CD4-positive, alpha-beta T cell (primary cell): ENCODE measurements at regions not wholly inside any gene's neighbourhood (a gene's known extent, or its start where the extent isn't known, plus 50 kb on each side); places are given as distances from the start of the nearest gene placed in this dataset.

Experiments
- ATAC-seq: fragments of 200-7000 bp; cut with Tn5 transposase; one replicate; pipeline ENCODE4 v1.10.0; 2022; ENCODE audit warnings: mild to moderate bottlenecking; ENCODE audit not compliant: poor library complexity
- CTCF ChIA-PET: fragments of 350-600 bp; sonication (Branson Sonifier 250); formaldehyde crosslinking; loops from one replicate; lab custom pipeline; 2021; ENCODE audit warnings: antibody characterized with exemption, inconsistent platforms; lab: Charles Lee
- POLR2A ChIA-PET: fragments of 350-600 bp; sonication (Branson Sonifier 250); formaldehyde crosslinking; loops from one replicate; lab custom pipeline; 2021; ENCODE audit warnings: antibody characterized with exemption, inconsistent platforms; lab: Charles Lee
- DNase-seq, 14 experiments: peaks; one replicate each; pipeline ENCODE4 v3.0.0-alpha.2; 2013 to 2020; ENCODE audit warnings: mixed read lengths in 2 of 14
- H3K27ac ChIP-seq, 2 donors: one replicate each; pipeline versions ENCODE4 v1.5.1 to v1.7.0; 2013; ENCODE audit warnings: low read length in 2 of 2, low read depth in 1 of 2, mild to moderate bottlenecking in 1 of 2
- H3K27me3 ChIP-seq, 2 experiments: 1 replicate in 1 of 2; 2 replicates in 1 of 2; pipeline versions ENCODE4 v1.6.1 to v1.7.0; 2013; ENCODE audit warnings: low read length in 2 of 2, control low read depth in 1 of 2, mild to moderate bottlenecking in 1 of 2, moderate library complexity in 1 of 2; ENCODE audit not compliant: insufficient read depth in 2 of 2, control insufficient read depth in 1 of 2
- H3K36me3 ChIP-seq: one replicate; pipeline ENCODE4 v1.6.1; 2013; ENCODE audit warnings: low read length, control low read depth; ENCODE audit not compliant: insufficient read depth
- H3K4me1 ChIP-seq: one replicate; pipeline ENCODE4 v1.6.1; 2013; ENCODE audit warnings: low read length, control low read depth; ENCODE audit not compliant: insufficient read depth
- H3K4me3 ChIP-seq: one replicate; pipeline ENCODE4 v1.5.1; 2013; ENCODE audit warnings: mild to moderate bottlenecking, low read length, moderate library complexity
- H3K9me3 ChIP-seq, 2 experiments: 1 replicate in 1 of 2; 2 replicates in 1 of 2; pipeline versions ENCODE4 v1.6.1 to v1.7.0; 2013; ENCODE audit warnings: low read length in 2 of 2, mild to moderate bottlenecking in 2 of 2, control low read depth in 1 of 2, moderate library complexity in 1 of 2; ENCODE audit not compliant: control insufficient read depth in 1 of 2, insufficient read depth in 1 of 2
- H3K27ac Mint-ChIP-seq: one replicate; pipeline ENCODE4 v1.8.0; 2020; ENCODE audit warnings: mixed read lengths
- H3K27me3 Mint-ChIP-seq: one replicate; pipeline ENCODE4 v1.8.0; 2021; ENCODE audit warnings: mixed read lengths
- H3K36me3 Mint-ChIP-seq: one replicate; pipeline ENCODE4 v1.8.0; 2021; ENCODE audit warnings: low read depth, mixed read lengths
- H3K4me1 Mint-ChIP-seq: one replicate; pipeline ENCODE4 v1.8.0; 2021; ENCODE audit warnings: low read depth, mixed read lengths
- H3K4me3 Mint-ChIP-seq: one replicate; pipeline ENCODE4 v1.8.0; 2020; ENCODE audit warnings: mild to moderate bottlenecking, mixed read lengths
- H3K9me3 Mint-ChIP-seq: one replicate; pipeline ENCODE4 v1.8.0; 2020; ENCODE audit warnings: mixed read lengths
- CTCF ChIP-seq: fragments of 200-600 bp; IDR thresholded peaks from one replicate; pipeline ENCODE4 v1.8.0; 2022; ENCODE audit warnings: antibody characterized with exemption, mild to moderate bottlenecking
- intact Hi-C, 2 experiments: fragments of 100-400 bp; cut with DNase I in 1 of 2; cut with micrococcal nuclease in 1 of 2; formaldehyde crosslinking; loops; one replicate each; pipeline versions ENCODE4 v1.15.1 to v1.9.0; 2023 to 2025; cut with DNase I, micrococcal nuclease

DNA sequence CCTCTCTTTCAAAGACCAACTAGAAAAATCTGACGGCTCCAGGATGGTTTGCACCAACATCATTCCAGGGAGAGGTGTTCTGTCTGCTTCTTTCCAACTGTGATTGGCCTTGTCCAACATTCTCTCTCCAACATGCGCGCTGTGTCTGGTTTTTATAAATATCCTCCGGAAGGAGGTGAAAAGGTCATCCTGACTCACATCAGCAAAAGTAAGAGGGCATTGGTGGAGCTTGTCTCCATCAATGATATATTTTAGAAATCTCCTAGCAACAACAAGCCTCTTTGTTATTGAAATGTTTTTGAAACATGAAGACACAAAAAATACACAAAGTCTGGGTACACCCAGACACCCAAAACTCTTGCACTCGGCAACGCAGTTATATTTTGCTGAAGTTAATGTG is 475.3 kb upstream of the JARID2 start:
- no peaks in the 10 kb centered on the region for H3K27me3 Mint-ChIP-seq
- DNase-seq (no peak), ATAC-seq (no peak)
- no peaks in the 10 kb centered on the region for H3K36me3 ChIP-seq
- no peaks in the 10 kb centered on the region for H3K4me1 ChIP-seq
- intact Hi-C loops: no loop called here
- POLR2A ChIA-PET: no interaction called here
- no peak for TF ChIP-seq CTCF
- no peaks in the 10 kb centered on the region for H3K27me3 ChIP-seq
- no peaks in the 10 kb centered on the region for H3K4me1 Mint-ChIP-seq
- no peak overlapping the region for H3K4me3 Mint-ChIP-seq
- H3K9me3 Mint-ChIP-seq: no peaks in the 10 kb centered on the region
- H3K4me3 ChIP-seq: no peak overlapping the region
- CTCF ChIA-PET: no interaction called here
- H3K27ac Mint-ChIP-seq: no peak overlapping the region
- H3K9me3 ChIP-seq: no peaks in the 10 kb centered on the region
- H3K27ac ChIP-seq: no peak overlapping the region
- no peaks in the 10 kb centered on the region for H3K36me3 Mint-ChIP-seq

GRCh38 chr6:14771016-14771415 is 474.9 kb upstream of the JARID2 start:
- no peak overlapping the region for H3K27ac Mint-ChIP-seq
- Histone ChIP-seq H3K36me3 (no peaks in the 10 kb centered on the region), H3K4me1 (no peaks in the 10 kb centered on the region), H3K4me3 (no peak overlapping the region), H3K9me3 (no peaks in the 10 kb centered on the region), H3K27ac (no peak overlapping the region), H3K27me3 (no peaks in the 10 kb centered on the region)
- CTCF ChIA-PET: no interaction called here
- no peak overlapping the region for H3K4me3 Mint-ChIP-seq
- DNase-seq: no peak
- no peak for ATAC-seq
- no peak for TF ChIP-seq CTCF
- no peaks in the 10 kb centered on the region for H3K27me3 Mint-ChIP-seq
- no peaks in the 10 kb centered on the region for H3K9me3 Mint-ChIP-seq
- POLR2A ChIA-PET: no interaction called here
- no peaks in the 10 kb centered on the region for H3K4me1 Mint-ChIP-seq
- H3K36me3 Mint-ChIP-seq: no peaks in the 10 kb centered on the region
- intact Hi-C loops: no loop called here

- CTCF ChIA-PET: no interaction called here
- ATAC-seq: no peak
- POLR2A ChIA-PET: no interaction called here
These were observed 473.7 kb upstream of the JARID2 start for GRCh38 chr6:14772188-14772587.

More at GRCh38 chr6:14772188-14772587, 473.7 kb upstream of the JARID2 start:
- Mint-ChIP-seq H3K27ac (no peak overlapping the region), H3K36me3 (no peaks in the 10 kb centered on the region), H3K4me1 (no peaks in the 10 kb centered on the region), H3K27me3 (no peaks in the 10 kb centered on the region), H3K4me3 (no peak overlapping the region), H3K9me3 (no peaks in the 10 kb centered on the region)
- no peak for DNase-seq
- H3K36me3 ChIP-seq: no peaks in the 10 kb centered on the region
- no peaks in the 10 kb centered on the region for H3K9me3 ChIP-seq
- no peak overlapping the region for H3K27ac ChIP-seq
- H3K4me3 ChIP-seq: no peak overlapping the region
- TF ChIP-seq CTCF: no peak
- H3K27me3 ChIP-seq: no peaks in the 10 kb centered on the region
- intact Hi-C loops: no loop called here
- no peaks in the 10 kb centered on the region for H3K4me1 ChIP-seq
